Hepatocyte (in vitro differentiated cells): ENCODE measurements at regions not wholly inside any gene's neighbourhood (a gene's known extent, or its start where the extent isn't known, plus 50 kb on each side); places are given as distances from the start of the nearest gene placed in this dataset.

Experiments
- EZH2 ChIP-seq: fragments of 200-600 bp; sonication (generic); IDR thresholded peaks from 2 replicates; pipeline ENCODE4 v1.6.1; 2016; ENCODE audit warnings: antibody characterized with exemption, mild to moderate bottlenecking, borderline replicate concordance
- EZH2phosphoT487 ChIP-seq: fragments of 200-600 bp; sonication (generic); IDR thresholded peaks from one replicate; pipeline ENCODE4 v1.6.1; 2018; ENCODE audit warnings: antibody characterized with exemption, mild to moderate bottlenecking, low read depth, moderate library complexity; ENCODE audit not compliant: unreplicated experiment, severe bottlenecking
- TF ChIP-seq, protein P1 (sequence below): fragments of 200-600 bp; sonication (generic); IDR thresholded peaks from 2 replicates; pipeline ENCODE4 v1.5.1; 2016; ENCODE audit warnings: antibody characterized with exemption, mild to moderate bottlenecking; ENCODE audit not compliant: poor library complexity

- TF ChIP-seq EZH2, result no peak
- TF ChIP-seq, protein P1, sequence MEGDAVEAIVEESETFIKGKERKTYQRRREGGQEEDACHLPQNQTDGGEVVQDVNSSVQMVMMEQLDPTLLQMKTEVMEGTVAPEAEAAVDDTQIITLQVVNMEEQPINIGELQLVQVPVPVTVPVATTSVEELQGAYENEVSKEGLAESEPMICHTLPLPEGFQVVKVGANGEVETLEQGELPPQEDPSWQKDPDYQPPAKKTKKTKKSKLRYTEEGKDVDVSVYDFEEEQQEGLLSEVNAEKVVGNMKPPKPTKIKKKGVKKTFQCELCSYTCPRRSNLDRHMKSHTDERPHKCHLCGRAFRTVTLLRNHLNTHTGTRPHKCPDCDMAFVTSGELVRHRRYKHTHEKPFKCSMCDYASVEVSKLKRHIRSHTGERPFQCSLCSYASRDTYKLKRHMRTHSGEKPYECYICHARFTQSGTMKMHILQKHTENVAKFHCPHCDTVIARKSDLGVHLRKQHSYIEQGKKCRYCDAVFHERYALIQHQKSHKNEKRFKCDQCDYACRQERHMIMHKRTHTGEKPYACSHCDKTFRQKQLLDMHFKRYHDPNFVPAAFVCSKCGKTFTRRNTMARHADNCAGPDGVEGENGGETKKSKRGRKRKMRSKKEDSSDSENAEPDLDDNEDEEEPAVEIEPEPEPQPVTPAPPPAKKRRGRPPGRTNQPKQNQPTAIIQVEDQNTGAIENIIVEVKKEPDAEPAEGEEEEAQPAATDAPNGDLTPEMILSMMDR, result no peak
- TF ChIP-seq EZH2phosphoT487, result no peak
Observed at GRCh38 chr4:92064574-92064973, 239.2 kb upstream of the GRID2 start.
